ENCODE measurements at regions not wholly inside any gene's neighbourhood (a gene's known extent, or its start where the extent isn't known, plus 50 kb on each side); places are given as distances from the start of the nearest gene placed in this dataset.

GRCh38 chr2:173676647-173677046 lies 288.5 kb downstream of the SP3 start:
- TF ChIP-seq CTCF (IDR thresholded peaks at IDR 0.05; ENCODE audit: control extremely low read depth in 1 of 3, insufficient read depth in 1 of 3, low read depth in 1 of 3, low read length in 3 of 3) (no peak), FOSL1 (IDR thresholded peaks at IDR 0.05; ENCODE audit: insufficient read depth, low read depth, low read length) (no peak), POLR2A (IDR thresholded peaks at IDR 0.05; ENCODE audit: control extremely low read depth in 1 of 2, low read depth in 2 of 2, low read length in 2 of 2) (no peak)
